IMR-90 (cell line): ENCODE measurements at regions not wholly inside any gene's neighbourhood (a gene's known extent, or its start where the extent isn't known, plus 50 kb on each side); places are given as distances from the start of the nearest gene placed in this dataset.

Experiments used
- ATAC-seq: fragments of 200-7000 bp; cut with Tn5 transposase; 2 replicates; pipeline ENCODE4 v1.9.1; 2020; ENCODE audit warnings: low read depth, mild to moderate bottlenecking, moderate library complexity
- BruUV-seq: library from RNA; stranded (reverse); fragments of 400-500 nt; replicated peaks from 2 replicates; lab custom pipeline; 2021; lab: Mats Ljungman, UMichigan
- CTCF ChIA-PET: fragments of 300-600 bp; formaldehyde crosslinking; extraction: SDS; loops from one replicate; lab custom pipeline; 2021; ENCODE audit warnings: antibody characterized with exemption; lab: Yijun Ruan, JAX
- POLR2A ChIA-PET: fragments of 300-600 bp; sonication (Branson Sonifier 250); formaldehyde crosslinking; loops from one replicate; lab custom pipeline; 2022; ENCODE audit warnings: antibody characterized with exemption; ENCODE audit not compliant: unreplicated experiment; lab: Charles Lee
- DNase-seq: peaks from one replicate; pipeline ENCODE4 v3.0.0; 2013
- H2AFZ ChIP-seq: replicated peaks from 2 replicates; pipeline ENCODE3; 2013; ENCODE audit warnings: low read length, mild to moderate bottlenecking; ENCODE audit not compliant: poor library complexity
- H2AK5ac ChIP-seq: 2 replicates; pipeline ENCODE4 v1.6.1; 2013; ENCODE audit warnings: low read depth, low read length, inconsistent platforms
- H2AK9ac ChIP-seq: replicated peaks from 2 replicates; pipeline ENCODE3; 2013; ENCODE audit warnings: mild to moderate bottlenecking, low read depth, low read length, moderate library complexity; ENCODE audit not compliant: poor library complexity
- H2BK120ac ChIP-seq: 2 replicates; pipeline ENCODE4 v1.6.1; 2013; ENCODE audit warnings: low read depth, low read length, inconsistent platforms
- H2BK15ac ChIP-seq: 3 replicates; pipeline ENCODE4 v1.6.1; 2013; ENCODE audit warnings: low read depth, low read length, inconsistent platforms
- H2BK20ac ChIP-seq: 2 replicates; pipeline ENCODE4 v1.6.1; 2013; ENCODE audit warnings: low read depth, mild to moderate bottlenecking, inconsistent platforms, low read length, moderate library complexity
- H2BK5ac ChIP-seq: 2 replicates; pipeline ENCODE4 v1.6.1; 2013; ENCODE audit warnings: mild to moderate bottlenecking, low read depth, low read length, inconsistent platforms; ENCODE audit not compliant: poor library complexity, severe bottlenecking
- H3K14ac ChIP-seq: replicated peaks from 2 replicates; pipeline ENCODE4 v1.6.1; 2013; ENCODE audit warnings: low read depth, low read length, inconsistent platforms
- H3K18ac ChIP-seq: 2 replicates; pipeline ENCODE4 v1.6.1; 2013; ENCODE audit warnings: low read depth, low read length, control low read depth
- H3K23ac ChIP-seq: 2 replicates; pipeline ENCODE4 v1.6.1; 2013; ENCODE audit warnings: low read depth, low read length, inconsistent platforms
- H3K27ac ChIP-seq: 2 replicates; pipeline ENCODE4 v1.5.1; 2013; ENCODE audit warnings: mild to moderate bottlenecking, control low read depth, low read length; ENCODE audit not compliant: insufficient read depth
- H3K27me3 ChIP-seq: 2 replicates; pipeline ENCODE4 v1.6.1; 2013; ENCODE audit warnings: low read length; ENCODE audit not compliant: control insufficient read depth, insufficient read depth
- H3K36me3 ChIP-seq: 2 replicates; pipeline ENCODE4 v1.6.1; 2013; ENCODE audit warnings: low read length, mixed read lengths; ENCODE audit not compliant: control insufficient read depth, insufficient read depth
- H3K4ac ChIP-seq: 2 replicates; pipeline ENCODE4 v1.6.1; 2013; ENCODE audit warnings: low read depth, low read length, inconsistent platforms
- H3K4me1 ChIP-seq: 2 replicates; pipeline ENCODE4 v1.6.1; 2013; ENCODE audit warnings: low read length, mixed read lengths; ENCODE audit not compliant: control insufficient read depth, insufficient read depth
- H3K4me2 ChIP-seq: 2 replicates; pipeline ENCODE4 v1.6.1; 2013; ENCODE audit warnings: low read depth, mild to moderate bottlenecking, control low read depth, low read length, moderate library complexity
- H3K4me3 ChIP-seq: 2 replicates; pipeline ENCODE4 v1.5.1; 2013; ENCODE audit warnings: low read depth, mild to moderate bottlenecking, control low read depth, low read length, moderate library complexity; ENCODE audit not compliant: insufficient read depth
- H3K56ac ChIP-seq: 2 replicates; pipeline ENCODE4 v1.6.1; 2013; ENCODE audit warnings: low read length, inconsistent platforms; ENCODE audit not compliant: insufficient read depth; ENCODE audit errors: extremely low read depth
- H3K79me1 ChIP-seq, 2 experiments: 2 replicates each; pipeline ENCODE4 v1.6.1; 2013; ENCODE audit warnings: low read length in 2 of 2, inconsistent platforms in 1 of 2, low read depth in 1 of 2
- H3K9ac ChIP-seq: 2 replicates; pipeline ENCODE4 v1.6.1; 2013; ENCODE audit warnings: low read depth, low read length, control low read depth
- H3K9me1 ChIP-seq: 2 replicates; pipeline ENCODE4 v1.6.1; 2013; ENCODE audit warnings: low read length, inconsistent platforms; ENCODE audit not compliant: insufficient read depth
- H3K9me3 ChIP-seq: 2 replicates; pipeline ENCODE4 v1.6.1; 2013; ENCODE audit warnings: low read length; ENCODE audit not compliant: control insufficient read depth, insufficient read depth
- H4K20me1 ChIP-seq: 2 replicates; pipeline ENCODE4 v1.6.1; 2013; ENCODE audit warnings: low read length, inconsistent platforms; ENCODE audit not compliant: insufficient read depth
- H4K5ac ChIP-seq: 2 replicates; pipeline ENCODE4 v1.6.1; 2013; ENCODE audit warnings: mild to moderate bottlenecking, low read depth, low read length, control low read depth
- H4K8ac ChIP-seq, 2 experiments: 2 replicates each; pipeline ENCODE4 v1.6.1; 2013; ENCODE audit warnings: low read depth in 2 of 2, low read length in 2 of 2, control low read depth in 1 of 2, inconsistent platforms in 1 of 2
- H4K91ac ChIP-seq: 2 replicates; pipeline ENCODE4 v1.6.1; 2013; ENCODE audit warnings: low read depth, low read length, inconsistent platforms; ENCODE audit not compliant: insufficient read depth
- FOS ChIP-seq: fragments of 150-350 bp; IDR thresholded peaks from 2 replicates; pipeline ENCODE4 v1.6.1; 2016; ENCODE audit warnings: low read depth, low read length
- POLR2A ChIP-seq: IDR thresholded peaks from 2 replicates; pipeline ENCODE4 v1.6.1; 2012; ENCODE audit warnings: mild to moderate bottlenecking, low read depth, low read length
- WGBS, 2 experiments: methylation state at CpG; one replicate each; pipeline versions ENCODE4 v1.1.5 to v1.1.7; 2013; ENCODE audit warnings: missing lambda C conversion rate in 2 of 2; ENCODE audit not compliant: insufficient read length in 1 of 2; ENCODE audit errors: extremely low coverage in 2 of 2; 5-methylcytosine and 5-hydroxymethylcytosine counted together
- dilution Hi-C: fragments of 300-500 bp; cut with HindIII; formaldehyde crosslinking; loops from one replicate; pipeline ENCODE4 v1.14.3; 2018; ENCODE audit warnings: low sequenced_read_pairs; ENCODE audit not compliant: unreplicated experiment
- in situ Hi-C: fragments of 300-500 bp; cut with MboI; formaldehyde crosslinking; loops from 3 replicates; pipeline ENCODE4 v1.14.3; 2019; ENCODE audit warnings: low sequenced_read_pairs, inconsistent platforms, mixed read lengths
- intact Hi-C: fragments of 100-400 bp; cut with micrococcal nuclease; formaldehyde crosslinking; loops from 2 replicates; pipeline ENCODE4 v1.10.0; 2022
- TF ChIP-seq, protein P1 (sequence below): fragments of 150-350 bp; IDR thresholded peaks from 2 replicates; pipeline ENCODE4 v1.6.1; 2016; ENCODE audit warnings: low read depth, mild to moderate bottlenecking, low read length, moderate library complexity, borderline replicate concordance

DNA sequence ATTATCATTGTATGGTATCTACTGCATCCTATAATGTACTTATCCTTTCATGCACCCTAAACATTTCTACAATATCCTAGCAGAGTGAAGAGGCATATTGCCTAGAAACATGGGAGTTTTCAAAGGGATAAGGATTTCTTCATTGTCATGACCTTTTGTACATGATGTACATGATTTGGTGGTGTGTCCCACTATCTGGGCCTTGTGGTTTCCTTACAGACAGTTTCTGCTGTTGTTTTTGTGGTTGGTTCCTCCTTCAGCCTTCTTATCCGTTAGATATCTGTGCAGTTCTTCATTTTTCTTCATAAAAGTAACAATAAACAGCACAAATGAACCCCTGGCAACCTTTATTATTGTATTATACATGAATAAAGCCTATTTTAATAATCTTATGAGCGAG, 70.4 kb upstream of the BACH1 start:
- DNase-seq: no peak
- BruUV-seq: no TSS peak
- dilution Hi-C loops: no loop called here

More for the DNA sequence above, 70.4 kb upstream of the BACH1 start:
- Histone ChIP-seq H3K4me3 (no peak overlapping the region), H3K9ac (no peak overlapping the region), H3K27ac (no peak overlapping the region), H3K14ac (no peak overlapping the region), H3K18ac (no peak overlapping the region), H2AFZ (no peak overlapping the region), H3K27me3 (no peaks in the 10 kb centered on the region), H2AK9ac (no peak overlapping the region), H3K4me2 (no peak overlapping the region), H2BK120ac (no peak overlapping the region), H4K5ac (no peak overlapping the region), H3K56ac (no peak overlapping the region), H3K4ac (no peak overlapping the region), H3K9me3 (no peaks in the 10 kb centered on the region), H4K91ac (no peak overlapping the region), H4K20me1 (no peaks in the 10 kb centered on the region), H3K9me1 (no peaks in the 10 kb centered on the region), H3K23ac (no peak overlapping the region), H2BK20ac (no peak overlapping the region), H2BK5ac (no peak overlapping the region), H3K36me3 (no peaks in the 10 kb centered on the region), H3K4me1 (peaks cover 4% of the 10 kb centered on the region), H3K79me1 (no peaks in the 10 kb centered on the region), H2AK5ac (no peak overlapping the region), H2BK15ac (no peak overlapping the region), H4K8ac (no peak overlapping the region)
- ATAC-seq: no peak
- POLR2A ChIA-PET: no interaction called here
- CTCF ChIA-PET: no interaction called here
- in situ Hi-C loops (no loop called here), intact Hi-C loops (no loop called here)
- no CpG with 5 or more reads among the region's 2 CpGs for WGBS, 2 experiments
- TF ChIP-seq, protein P1, sequence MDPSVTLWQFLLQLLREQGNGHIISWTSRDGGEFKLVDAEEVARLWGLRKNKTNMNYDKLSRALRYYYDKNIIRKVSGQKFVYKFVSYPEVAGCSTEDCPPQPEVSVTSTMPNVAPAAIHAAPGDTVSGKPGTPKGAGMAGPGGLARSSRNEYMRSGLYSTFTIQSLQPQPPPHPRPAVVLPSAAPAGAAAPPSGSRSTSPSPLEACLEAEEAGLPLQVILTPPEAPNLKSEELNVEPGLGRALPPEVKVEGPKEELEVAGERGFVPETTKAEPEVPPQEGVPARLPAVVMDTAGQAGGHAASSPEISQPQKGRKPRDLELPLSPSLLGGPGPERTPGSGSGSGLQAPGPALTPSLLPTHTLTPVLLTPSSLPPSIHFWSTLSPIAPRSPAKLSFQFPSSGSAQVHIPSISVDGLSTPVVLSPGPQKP: no peak
- no peak for TF ChIP-seq POLR2A
- no peak for TF ChIP-seq FOS
